H9 (cell line): ENCODE measurements at regions not wholly inside any gene's neighbourhood (a gene's known extent, or its start where the extent isn't known, plus 50 kb on each side); places are given as distances from the start of the nearest gene placed in this dataset.

ENCODE experiments used
- DNase-seq: peaks from one replicate; pipeline ENCODE4 v3.0.0-alpha.2; 2017
- H2AFZ ChIP-seq: one replicate; pipeline ENCODE4 v1.6.1; 2013; ENCODE audit warnings: mild to moderate bottlenecking, low read length, control low read depth, moderate library complexity
- H2AK5ac ChIP-seq: 2 replicates; pipeline ENCODE4 v1.6.1; 2013; ENCODE audit warnings: low read length, control low read depth, mixed read lengths; ENCODE audit not compliant: insufficient read length
- H2BK120ac ChIP-seq: one replicate; pipeline ENCODE4 v1.6.1; 2013; ENCODE audit warnings: low read depth, mild to moderate bottlenecking, low read length, control low read depth, inconsistent platforms; ENCODE audit not compliant: poor library complexity, severe bottlenecking
- H2BK12ac ChIP-seq: 2 replicates; pipeline ENCODE4 v1.6.1; 2013; ENCODE audit warnings: low read length, control low read depth, mixed read lengths, low read depth; ENCODE audit not compliant: insufficient read length
- H2BK15ac ChIP-seq: 2 replicates; pipeline ENCODE4 v1.6.1; 2013; ENCODE audit warnings: low read depth, low read length, control low read depth
- H2BK20ac ChIP-seq: one replicate; pipeline ENCODE4 v1.6.1; 2013; ENCODE audit warnings: low read depth, mild to moderate bottlenecking, low read length, control low read depth, inconsistent platforms; ENCODE audit not compliant: poor library complexity, severe bottlenecking
- H2BK5ac ChIP-seq: 2 replicates; pipeline ENCODE4 v1.6.1; 2013; ENCODE audit warnings: low read length, control low read depth, mixed read lengths; ENCODE audit not compliant: insufficient read length
- H3K14ac ChIP-seq: 2 replicates; pipeline ENCODE4 v1.6.1; 2013; ENCODE audit warnings: low read length, control low read depth; ENCODE audit not compliant: insufficient read depth
- H3K18ac ChIP-seq: 2 replicates; pipeline ENCODE4 v1.6.1; 2013; ENCODE audit warnings: low read depth, mild to moderate bottlenecking, mixed read lengths, low read length, control low read depth; ENCODE audit not compliant: insufficient read length
- H3K23ac ChIP-seq: 2 replicates; pipeline ENCODE4 v1.6.1; 2013; ENCODE audit warnings: low read length, control low read depth, mixed read lengths, low read depth; ENCODE audit not compliant: insufficient read length
- H3K23me2 ChIP-seq: 2 replicates; pipeline ENCODE4 v1.6.1; 2013; ENCODE audit warnings: low read depth, mild to moderate bottlenecking, mixed read lengths, low read length, control low read depth; ENCODE audit not compliant: insufficient read length, poor library complexity, severe bottlenecking
- H3K27ac ChIP-seq: 2 replicates; pipeline ENCODE4 v1.5.1; 2013; ENCODE audit warnings: low read length, control low read depth, mixed read lengths, low read depth; ENCODE audit not compliant: insufficient read length
- H3K27me3 ChIP-seq: 2 replicates; pipeline ENCODE4 v1.6.1; 2013; ENCODE audit warnings: low read length, control low read depth, inconsistent platforms; ENCODE audit not compliant: insufficient read depth
- H3K4ac ChIP-seq: 2 replicates; pipeline ENCODE4 v1.6.1; 2013; ENCODE audit warnings: low read depth, mild to moderate bottlenecking, control low read depth, inconsistent platforms, low read length, moderate library complexity
- H3K4me1 ChIP-seq: 2 replicates; pipeline ENCODE4 v1.6.1; 2013; ENCODE audit warnings: low read length, control low read depth, inconsistent platforms; ENCODE audit not compliant: insufficient read depth
- H3K4me2 ChIP-seq: 2 replicates; pipeline ENCODE4 v1.6.1; 2013; ENCODE audit warnings: low read length, control low read depth, mixed read lengths; ENCODE audit not compliant: insufficient read length, insufficient read depth
- H3K56ac ChIP-seq: 2 replicates; pipeline ENCODE4 v1.6.1; 2013; ENCODE audit warnings: low read depth, mild to moderate bottlenecking, mixed read lengths, low read length, control low read depth; ENCODE audit not compliant: insufficient read length
- H3K79me1 ChIP-seq: 2 replicates; pipeline ENCODE4 v1.6.1; 2013; ENCODE audit warnings: low read depth, mild to moderate bottlenecking, moderate library complexity, low read length, control low read depth, inconsistent platforms; ENCODE audit not compliant: insufficient read depth, poor library complexity, severe bottlenecking
- H3K79me2 ChIP-seq: 2 replicates; pipeline ENCODE4 v1.6.1; 2013; ENCODE audit warnings: low read length, control low read depth, inconsistent platforms; ENCODE audit not compliant: insufficient read depth
- H3K9ac ChIP-seq: 2 replicates; pipeline ENCODE4 v1.6.1; 2013; ENCODE audit warnings: low read length, control low read depth, mixed read lengths; ENCODE audit not compliant: insufficient read length; ENCODE audit errors: extremely low read depth
- H3K9me3 ChIP-seq: one replicate; pipeline ENCODE4 v1.6.1; 2013; ENCODE audit warnings: low read depth, low read length, inconsistent platforms; ENCODE audit not compliant: control insufficient read depth
- H3T11ph ChIP-seq: one replicate; pipeline ENCODE4 v1.6.1; 2013; ENCODE audit warnings: mild to moderate bottlenecking, low read length, control low read depth, inconsistent platforms
- H4K20me1 ChIP-seq: one replicate; pipeline ENCODE4 v1.6.1; 2013; ENCODE audit not compliant: control insufficient read depth, insufficient read length, insufficient read depth
- H4K5ac ChIP-seq: 2 replicates; pipeline ENCODE4 v1.6.1; 2013; ENCODE audit warnings: low read depth, mild to moderate bottlenecking, mixed read lengths, low read length, control low read depth; ENCODE audit not compliant: insufficient read length
- H4K8ac ChIP-seq: replicated peaks from 2 replicates; pipeline ENCODE4 v1.6.1; 2013; ENCODE audit warnings: low read length, control low read depth, mixed read lengths, low read depth; ENCODE audit not compliant: insufficient read length
- H4K91ac ChIP-seq: 2 replicates; pipeline ENCODE4 v1.6.1; 2013; ENCODE audit warnings: low read depth, mild to moderate bottlenecking, moderate library complexity, mixed read lengths, low read length, control low read depth; ENCODE audit not compliant: insufficient read length
- H3K27ac Mint-ChIP-seq, 3 experiments: 2 replicates in 2 of 3; 3 replicates in 1 of 3; pipeline ENCODE4 v1.8.0; 2020 to 2021; ENCODE audit warnings: mixed read lengths in 3 of 3, mild to moderate bottlenecking in 1 of 3, moderate library complexity in 1 of 3
- H3K27me3 Mint-ChIP-seq: 2 replicates; pipeline ENCODE4 v1.8.0; 2021; ENCODE audit warnings: low read depth, mild to moderate bottlenecking, moderate library complexity, mixed read lengths
- H3K36me3 Mint-ChIP-seq, 3 experiments: 2 replicates in 2 of 3; 3 replicates in 1 of 3; pipeline ENCODE4 v1.8.0; 2020 to 2021; ENCODE audit warnings: low read depth in 3 of 3, mixed read lengths in 3 of 3; ENCODE audit not compliant: insufficient read depth in 1 of 3
- H3K4me1 Mint-ChIP-seq, 2 experiments: 2 replicates each; pipeline ENCODE4 v1.8.0; 2020; ENCODE audit warnings: mixed read lengths in 2 of 2
- H3K4me3 Mint-ChIP-seq, 2 experiments: 2 replicates in 1 of 2; 3 replicates in 1 of 2; pipeline ENCODE4 v1.8.0; 2020 to 2021; ENCODE audit warnings: mild to moderate bottlenecking in 2 of 2, mixed read lengths in 2 of 2, moderate library complexity in 1 of 2
- H3K9me3 Mint-ChIP-seq, 2 experiments: 2 replicates in 1 of 2; 3 replicates in 1 of 2; pipeline ENCODE4 v1.8.0; 2020; ENCODE audit warnings: mild to moderate bottlenecking in 2 of 2, mixed read lengths in 2 of 2, moderate library complexity in 1 of 2
- CTCF ChIP-seq: fragments of 200-600 bp; sonication (generic); conservative IDR thresholded peaks from 3 replicates; pipeline ENCODE4 v1.8.0; 2021; ENCODE audit warnings: antibody characterized with exemption, mild to moderate bottlenecking
- WGBS: extraction: QIAGEN DNeasy Blood & Tissue Kit; methylation state at CpG from one replicate; pipeline ENCODE4 v1.1.7; 2013; ENCODE audit warnings: missing lambda C conversion rate, low lambda C conversion rate, mixed read lengths; ENCODE audit not compliant: insufficient read length; ENCODE audit errors: extremely low coverage; 5-methylcytosine and 5-hydroxymethylcytosine counted together

- H2AK5ac ChIP-seq = no peak overlapping the region
- H3K79me2 ChIP-seq = no peaks in the 10 kb centered on the region
- H2BK20ac ChIP-seq = no peak overlapping the region
- H4K91ac ChIP-seq = no peak overlapping the region
- Mint-ChIP-seq H3K27ac (no peak overlapping the region), H3K4me3 (no peak overlapping the region), H3K4me1 (no peaks in the 10 kb centered on the region), H3K36me3 (peaks cover 0 to 4% (median 0%) of the 10 kb centered on the region in 3 experiments; a peak in 3 of 7 replicates), H3K9me3 (peaks cover 0 to 30% of the 10 kb centered on the region in 2 experiments; a peak in 3 of 5 replicates), H3K27me3 (no peaks in the 10 kb centered on the region)
- H4K8ac ChIP-seq = no peak overlapping the region
- DNase-seq = no peak
- H3K23ac ChIP-seq = no peak overlapping the region
- H2BK15ac ChIP-seq = no peak overlapping the region
- no peaks in the 10 kb centered on the region for H3K27me3 ChIP-seq
- no peak overlapping the region for H3K18ac ChIP-seq
- no peak overlapping the region for H3K4me2 ChIP-seq
- no peak overlapping the region for H2BK120ac ChIP-seq
- H3K79me1 ChIP-seq = no peaks in the 10 kb centered on the region
- no peaks in the 10 kb centered on the region for H3K4me1 ChIP-seq
- no peak overlapping the region for H3K14ac ChIP-seq
- no peak overlapping the region for H3T11ph ChIP-seq
- no CpG with 5 or more reads among the region's 2 CpGs for WGBS
- H3K9ac ChIP-seq = no peak overlapping the region
- no peaks in the 10 kb centered on the region for H3K9me3 ChIP-seq
- no peak overlapping the region for H3K27ac ChIP-seq
- TF ChIP-seq CTCF = no peak
- no peak overlapping the region for H2BK5ac ChIP-seq
- no peaks in the 10 kb centered on the region for H3K23me2 ChIP-seq
- no peak overlapping the region for H2AFZ ChIP-seq
- H2BK12ac ChIP-seq = no peak overlapping the region
- H3K4ac ChIP-seq = no peak overlapping the region
- no peak overlapping the region for H4K5ac ChIP-seq
- H4K20me1 ChIP-seq = no peaks in the 10 kb centered on the region
- H3K56ac ChIP-seq = no peak overlapping the region
Observed at GRCh38 chrX:34491126-34491525, 166.0 kb downstream of the TMEM47 start.
